Fibroblast of skin of right quadriceps (primary cell): ENCODE measurements at regions not wholly inside any gene's neighbourhood (a gene's known extent, or its start where the extent isn't known, plus 50 kb on each side); places are given as distances from the start of the nearest gene placed in this dataset.
"Not testable (repeated sequence)": the region's sequence is repeated elsewhere in the genome, so short reads cannot be mapped to it uniquely, and the experiment has no call there.

Experiments used
- DNase-seq: peaks from one replicate; pipeline ENCODE4 v3.0.0-alpha.2; 2013

DNA sequence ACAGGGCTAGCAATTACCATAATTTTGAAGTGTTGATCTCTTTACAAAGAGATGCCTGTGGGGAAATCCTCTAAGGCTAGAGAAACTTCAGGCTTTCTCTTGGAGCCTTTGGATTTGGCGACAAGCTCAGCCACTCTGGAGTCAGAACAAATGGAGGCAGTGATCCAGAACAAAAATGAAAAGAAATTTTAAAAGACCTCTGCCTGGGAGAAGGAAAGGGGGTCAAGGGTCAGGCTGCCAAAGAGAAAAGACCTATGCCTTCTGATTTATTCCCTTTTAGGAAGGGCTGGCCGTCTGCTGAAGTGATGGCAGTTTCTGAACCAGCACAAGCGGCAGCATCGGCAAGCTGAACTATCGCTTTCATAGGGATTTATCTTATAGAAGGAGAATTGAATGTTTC lies 140.8 kb upstream of the SFRP2 start:
- no peak for DNase-seq

DNA sequence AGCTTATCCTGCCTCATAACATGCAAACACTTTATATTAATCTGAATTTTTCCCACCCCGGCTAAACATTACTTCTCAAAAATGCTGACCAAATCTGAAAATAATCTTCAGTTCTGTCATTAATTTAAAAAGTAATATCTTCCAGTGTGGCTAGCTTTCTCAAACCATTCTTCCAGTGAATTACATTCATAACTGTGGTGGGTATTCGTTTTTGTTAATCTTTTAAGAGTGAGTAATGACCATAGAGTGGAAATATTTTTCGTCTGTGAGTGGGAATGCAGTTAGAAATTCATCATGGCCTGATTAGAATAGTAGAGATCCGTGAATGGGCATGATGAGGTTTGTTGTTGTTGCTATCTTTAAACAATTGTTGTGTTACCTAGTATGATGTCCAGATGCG lies 138.6 kb upstream of the SFRP2 start:
- peak; percentile 9 for DNase-seq

GRCh38 chr4:153922148-153922547 lies 133.3 kb upstream of the SFRP2 start:
- DNase-seq, result no peak

DNA sequence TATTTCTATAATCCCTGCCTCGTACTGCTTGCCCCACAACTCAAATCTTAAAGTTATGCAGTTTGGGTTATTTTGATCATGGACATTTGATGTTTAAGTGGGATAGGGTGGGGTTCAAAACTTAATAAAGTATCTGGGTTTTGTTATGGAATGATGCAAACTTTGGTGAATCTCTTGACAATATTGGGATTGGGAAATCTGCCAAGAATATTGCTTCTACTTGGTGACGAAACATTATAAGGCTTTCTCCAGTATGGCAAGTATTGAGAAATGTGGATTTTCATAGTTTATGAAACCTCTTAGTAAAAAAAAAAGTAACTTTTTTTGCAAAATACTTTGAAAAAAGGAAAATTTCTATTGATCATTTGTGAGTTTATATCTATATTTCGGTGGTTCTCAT lies 130.8 kb upstream of the SFRP2 start:
- DNase-seq, result peak; percentile 29

GRCh38 chr4:153916273-153916755 lies 127.4 kb upstream of the SFRP2 start:
- no peak for DNase-seq

GRCh38 chr4:153912301-153912700 lies 123.4 kb upstream of the SFRP2 start:
- DNase-seq, result no peak

DNA sequence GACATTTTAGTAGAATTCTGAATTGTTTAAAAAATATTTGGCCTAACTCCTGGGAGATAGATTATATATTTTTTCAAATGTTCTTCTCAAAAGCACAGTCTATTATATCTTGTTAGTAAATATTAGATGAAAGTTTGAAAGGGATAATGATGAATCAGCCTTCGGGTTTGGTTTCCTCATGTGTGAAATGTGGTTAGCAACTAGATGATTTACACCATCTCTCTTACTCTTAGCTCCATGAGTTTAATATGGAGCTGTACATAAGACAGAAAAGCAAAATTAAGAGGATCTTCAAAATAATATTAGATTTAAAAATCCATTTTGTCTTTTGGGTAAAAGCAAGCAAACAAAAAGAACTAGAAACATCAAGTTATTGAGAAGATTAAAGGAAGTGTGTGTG lies 120.8 kb upstream of the SFRP2 start:
- no peak for DNase-seq

DNA sequence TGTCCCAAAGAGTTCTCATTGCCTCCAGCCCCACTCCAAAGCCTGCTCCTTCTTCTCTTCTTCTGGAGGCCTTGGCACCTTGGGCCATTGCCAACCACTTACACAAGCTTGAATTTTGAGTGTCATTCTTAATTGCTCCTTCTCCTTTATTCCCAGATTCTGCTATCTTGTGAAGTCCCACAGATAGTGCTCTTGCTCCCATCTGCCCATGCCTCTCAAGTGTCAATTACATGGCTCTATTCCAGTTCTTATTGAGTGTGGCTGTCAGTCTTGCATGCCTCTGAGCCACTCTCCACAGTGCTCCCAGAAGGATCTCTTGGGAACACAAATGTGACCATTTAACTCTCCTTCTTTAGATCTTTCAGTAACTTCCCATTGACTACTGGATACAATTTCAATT lies 117.3 kb upstream of the SFRP2 start:
- DNase-seq, result no peak

DNA sequence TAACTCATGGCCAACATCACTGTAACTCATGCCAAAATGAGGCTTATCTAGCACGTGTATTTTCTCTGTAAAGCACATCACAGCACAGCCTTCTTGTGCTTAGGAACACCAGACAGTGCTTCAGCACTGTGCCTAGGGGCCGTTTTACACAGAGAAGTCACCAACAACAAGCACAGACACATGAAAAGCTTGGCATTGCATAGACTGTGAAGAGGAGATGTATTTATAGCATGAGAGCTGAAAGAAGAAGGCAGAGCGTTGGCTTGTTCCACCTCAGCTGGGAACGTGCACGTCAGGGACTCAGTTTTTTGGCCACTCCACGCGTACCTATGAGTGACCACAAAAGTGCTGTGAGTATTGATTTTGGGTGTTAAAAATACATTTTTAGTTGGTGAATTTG lies 116.3 kb upstream of the SFRP2 start:
- DNase-seq, result no peak

- DNase-seq, result no peak
Measured at GRCh38 chr4:153904011-153904410, 115.1 kb upstream of the SFRP2 start.

DNA sequence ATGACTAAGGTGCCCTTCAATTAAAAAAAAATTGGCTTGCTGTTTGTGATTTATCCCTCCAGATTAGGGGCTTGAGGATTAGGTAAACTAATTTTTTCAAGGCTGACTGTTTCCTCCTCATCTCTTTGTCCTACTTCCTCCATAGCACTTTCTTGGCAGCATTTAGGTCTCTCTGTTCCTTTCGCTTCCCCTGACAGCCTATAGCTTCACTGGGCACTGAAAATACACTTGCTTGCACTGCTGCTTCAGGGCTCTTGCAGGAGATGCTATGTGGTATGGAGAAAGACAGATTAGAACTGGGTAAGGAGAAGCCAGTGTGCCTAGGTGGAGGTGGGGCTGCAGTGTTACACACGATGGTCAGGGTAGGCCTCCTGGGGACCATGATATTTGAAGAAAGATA lies 112.3 kb upstream of the SFRP2 start:
- no peak for DNase-seq

DNA sequence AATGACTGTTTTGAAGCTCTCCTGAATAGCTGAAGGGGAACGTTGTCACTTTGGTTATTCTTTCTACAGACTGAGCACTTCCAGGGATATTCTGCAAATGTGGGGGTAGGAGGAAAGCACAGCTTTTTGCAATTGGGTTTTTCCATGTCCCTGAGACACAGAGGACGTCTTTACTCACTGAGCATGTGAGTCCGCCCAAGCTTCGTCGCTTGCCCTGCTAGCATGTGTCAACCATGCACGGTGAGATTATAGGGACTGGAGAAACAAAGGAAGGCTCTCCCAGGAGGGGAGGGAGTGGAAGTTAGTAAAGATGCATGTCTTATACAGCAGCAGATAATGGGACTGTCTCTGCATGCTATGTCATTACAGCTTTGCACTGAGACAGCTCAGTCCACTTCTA lies 111.5 kb upstream of the SFRP2 start:
- no peak for DNase-seq

DNA sequence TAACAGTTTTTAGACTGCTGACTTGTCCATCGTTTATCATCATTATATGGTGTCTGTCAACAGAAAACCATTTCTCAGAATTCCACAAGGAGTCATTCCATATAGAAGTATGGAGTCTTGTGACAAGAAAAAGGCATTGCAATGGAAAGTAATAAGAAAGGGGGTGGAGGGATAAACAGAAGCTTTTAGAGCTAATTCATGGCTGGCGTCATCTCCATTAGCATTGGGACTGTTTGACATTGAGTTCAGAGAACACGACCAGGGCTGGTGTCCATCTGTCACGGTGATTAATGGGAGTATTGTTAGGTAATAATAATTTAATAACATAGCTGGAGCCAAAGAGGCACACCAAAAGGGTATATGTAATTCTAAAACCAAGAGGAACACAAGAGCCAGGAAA lies 101.9 kb upstream of the SFRP2 start:
- DNase-seq, result no peak

DNA sequence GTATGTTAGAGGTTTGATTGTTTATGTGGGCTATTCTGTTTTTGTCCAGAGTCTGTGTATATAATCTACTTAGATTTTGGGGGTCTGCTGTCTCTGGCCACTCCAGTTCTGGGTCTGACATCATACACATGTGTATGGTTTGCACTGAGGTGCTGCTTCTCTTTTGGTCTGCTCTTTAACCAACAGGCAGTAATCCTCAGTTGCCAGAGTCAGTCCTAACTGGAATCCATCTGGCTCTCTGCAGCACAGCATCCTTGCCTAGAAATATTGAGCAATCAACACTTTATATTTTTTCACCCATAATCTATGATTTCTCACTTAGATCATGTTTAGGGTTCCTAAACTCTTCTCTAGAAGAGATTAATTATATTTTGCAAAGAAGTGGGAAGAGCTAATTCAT lies 98.3 kb upstream of the SFRP2 start:
- no peak for DNase-seq

DNA sequence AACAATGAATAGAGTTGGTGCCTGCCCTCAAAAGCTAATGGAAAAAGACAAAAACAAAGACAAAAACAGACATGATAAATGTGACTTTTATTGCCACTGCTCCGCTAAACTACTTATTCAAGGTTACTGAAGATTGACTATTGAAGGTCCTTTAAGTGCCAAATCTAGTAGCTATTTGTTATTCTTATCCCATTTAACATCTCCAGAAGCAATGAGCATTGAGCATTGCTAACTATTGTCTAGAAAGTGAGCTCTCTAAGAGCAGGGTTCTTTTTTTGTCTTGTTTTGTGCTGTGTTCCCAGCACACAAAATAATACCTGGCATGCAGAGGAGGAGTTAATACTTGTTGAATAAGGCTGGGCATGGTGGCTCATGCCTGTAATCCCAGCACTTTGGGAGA lies 95.4 kb upstream of the SFRP2 start:
- no peak for DNase-seq

DNA sequence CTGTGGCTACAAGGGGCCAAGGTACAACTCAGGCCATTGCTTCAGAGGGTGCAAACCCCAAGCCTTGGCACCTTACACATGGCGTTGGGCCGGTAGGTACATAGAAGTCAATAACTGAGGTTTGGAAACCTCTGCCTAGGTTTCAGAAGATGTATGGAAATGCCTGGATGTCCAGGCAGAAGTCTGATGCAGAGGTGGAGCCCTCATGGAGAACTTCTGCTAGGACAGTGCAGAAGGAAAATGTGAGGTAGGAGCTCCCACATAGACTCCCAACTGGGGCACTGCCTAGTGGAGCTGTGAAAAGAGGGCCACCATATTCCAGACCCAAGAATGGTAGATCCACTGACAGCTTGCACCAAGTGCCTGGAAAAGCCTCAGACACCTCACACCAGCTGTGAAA lies 92.1 kb upstream of the SFRP2 start:
- no peak for DNase-seq

DNA sequence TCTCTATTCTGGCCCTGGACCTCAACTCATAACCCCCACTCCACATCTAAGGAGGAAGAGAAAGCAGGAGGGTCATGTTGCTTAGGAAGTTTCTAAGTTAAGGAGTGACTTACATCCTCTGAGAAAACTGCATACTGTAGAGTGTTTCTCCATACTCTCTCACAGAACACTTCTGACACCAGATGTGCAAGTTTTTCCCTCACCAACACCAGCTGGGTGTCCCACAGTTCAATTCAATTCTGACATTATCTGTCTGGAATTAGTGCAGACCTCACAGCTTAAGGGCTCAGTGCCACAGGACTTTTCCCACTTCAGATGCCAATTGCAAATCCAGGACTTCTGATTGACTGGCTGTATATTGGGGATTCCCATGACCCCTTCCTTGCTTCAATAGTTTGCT lies 89.0 kb upstream of the SFRP2 start:
- no peak for DNase-seq

DNA sequence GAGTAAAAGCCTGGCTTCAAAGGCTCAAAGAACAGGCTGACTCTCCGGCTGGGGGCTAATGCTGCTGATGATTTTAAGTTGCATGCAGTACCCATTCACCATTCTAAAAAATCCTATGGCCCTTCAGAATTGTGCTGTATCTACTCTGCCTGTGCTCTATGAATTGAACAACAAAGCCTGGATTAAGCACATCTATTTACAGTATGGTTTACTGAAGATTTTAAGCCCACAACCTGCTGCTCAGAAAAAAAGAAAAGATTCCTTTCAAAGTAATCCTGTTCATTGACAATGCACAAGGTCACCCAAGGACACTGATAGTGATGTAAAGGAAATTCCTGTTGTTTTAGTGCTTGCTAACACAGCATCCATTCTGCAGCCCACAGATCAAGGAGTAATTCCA lies 84.9 kb upstream of the SFRP2 start:
- DNase-seq, result no peak

DNA sequence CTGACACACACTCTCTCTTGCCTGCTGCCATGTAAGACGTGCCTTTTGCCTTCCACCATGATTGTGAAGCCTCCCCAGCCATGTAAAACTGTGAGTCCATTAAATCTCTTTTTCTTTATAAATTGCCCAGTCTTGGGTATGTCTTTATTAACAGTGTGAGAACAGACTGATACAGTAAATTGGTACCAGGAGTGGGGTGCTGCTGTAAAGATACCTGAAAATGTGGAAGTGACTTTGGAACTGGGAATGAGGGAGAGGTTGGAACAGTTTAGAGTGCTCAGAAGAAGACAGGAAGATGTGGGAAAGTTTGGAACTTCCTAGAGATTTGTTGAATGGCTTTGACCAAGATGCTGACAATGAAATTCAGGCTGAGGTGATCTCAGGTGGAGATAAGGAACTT lies 77.9 kb upstream of the SFRP2 start:
- DNase-seq, result not testable (repeated sequence)

- DNase-seq, result no peak
Measured at GRCh38 chr4:153852501-153852900, 63.6 kb upstream of the SFRP2 start.

DNA sequence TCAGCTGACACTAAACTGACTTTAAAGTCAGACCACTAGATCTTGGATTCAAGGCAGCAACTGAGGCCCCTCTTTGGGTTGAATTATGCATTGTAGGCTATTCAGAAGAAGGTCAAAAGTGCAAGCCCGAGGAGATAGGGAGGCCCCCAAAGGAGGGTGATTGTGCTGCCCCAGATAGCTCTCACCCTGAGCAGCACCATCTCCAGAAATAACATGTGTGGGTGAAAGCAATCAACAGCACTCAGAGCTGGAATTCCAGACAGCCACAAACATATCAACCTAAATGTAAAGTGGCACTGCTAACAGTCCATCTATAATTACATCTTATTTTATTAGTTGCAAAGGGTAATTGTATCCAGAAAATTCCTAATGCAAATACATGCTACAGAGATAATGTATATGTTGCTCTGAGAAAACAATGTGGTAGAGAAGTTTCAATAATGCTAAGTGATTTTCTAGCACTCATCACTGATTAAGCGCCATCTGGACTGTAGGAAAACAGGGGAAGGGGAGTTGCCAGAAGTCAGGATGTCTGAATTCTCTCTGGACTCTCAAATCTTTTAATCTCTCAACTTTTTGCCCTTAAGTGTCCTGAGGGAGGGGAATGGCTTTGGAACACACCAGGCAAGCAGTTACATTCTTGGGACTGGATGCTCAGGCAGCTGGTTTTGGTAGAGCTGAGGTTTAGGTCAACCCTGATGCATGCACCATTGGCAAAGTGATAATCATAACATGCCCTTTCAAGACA lies 61.8 kb upstream of the SFRP2 start:
- no peak for DNase-seq

GRCh38 chr4:153844144-153844543 lies 55.3 kb upstream of the SFRP2 start:
- no peak for DNase-seq
